ENCODE measurements at regions not wholly inside any gene's neighbourhood (a gene's known extent, or its start where the extent isn't known, plus 50 kb on each side); places are given as distances from the start of the nearest gene placed in this dataset.

- no peak overlapping the region for H3K4me3 ChIP-seq
- DNase-seq (ENCODE audit: low spot score) = no peak
- H3K27ac ChIP-seq = no peak overlapping the region
- no peak for TF ChIP-seq CTCF (IDR thresholded peaks at IDR 0.05)
Measured at GRCh38 chr20:51135926-51136715, 113.2 kb upstream of the KCNG1 start.

- Histone ChIP-seq H3K27ac (no peak overlapping the region), H3K4me3 (no peak overlapping the region)
- TF ChIP-seq CTCF (IDR thresholded peaks at IDR 0.05) = no peak
- DNase-seq (ENCODE audit: low spot score) = no peak
Measured at GRCh38 chr20:51134405-51134804, 111.5 kb upstream of the KCNG1 start.

GRCh38 chr20:51132279-51132678 lies 109.4 kb upstream of the KCNG1 start:
- H3K27ac ChIP-seq = no peak overlapping the region
- TF ChIP-seq CTCF (IDR thresholded peaks at IDR 0.05) = no peak
- no peak overlapping the region for H3K4me3 ChIP-seq

GRCh38 chr20:51131811-51132210 lies 108.9 kb upstream of the KCNG1 start:
- no peak for DNase-seq (ENCODE audit: low spot score)
- no peak for TF ChIP-seq CTCF (IDR thresholded peaks at IDR 0.05)
- no peak overlapping the region for H3K27ac ChIP-seq
- H3K4me3 ChIP-seq = no peak overlapping the region

More at GRCh38 chr20:51132279-51132678, 109.4 kb upstream of the KCNG1 start:
- no peak for DNase-seq (ENCODE audit: low spot score)

GRCh38 chr20:51129147-51129776 lies 106.4 kb upstream of the KCNG1 start:
- TF ChIP-seq CTCF (IDR thresholded peaks at IDR 0.05) = no peak
- no peak overlapping the region for H3K4me3 ChIP-seq
- H3K27ac ChIP-seq = no peak overlapping the region
- no peak for DNase-seq (ENCODE audit: low spot score)

- no peak overlapping the region for H3K27ac ChIP-seq
- H3K4me3 ChIP-seq = no peak overlapping the region
- TF ChIP-seq CTCF (IDR thresholded peaks at IDR 0.05) = no peak
- DNase-seq (ENCODE audit: low spot score) = no peak
Measured at GRCh38 chr20:51128198-51128597, 105.3 kb upstream of the KCNG1 start.

GRCh38 chr20:51127713-51128112 lies 104.8 kb upstream of the KCNG1 start:
- TF ChIP-seq CTCF (IDR thresholded peaks at IDR 0.05) = no peak
- H3K27ac ChIP-seq = no peak overlapping the region
- H3K4me3 ChIP-seq = no peak overlapping the region
- DNase-seq (ENCODE audit: low spot score) = no peak

All from coronary artery (tissue), 2 donors.